ENCODE measurements at regions not wholly inside any gene's neighbourhood (a gene's known extent, or its start where the extent isn't known, plus 50 kb on each side); places are given as distances from the start of the nearest gene placed in this dataset.

DNA sequence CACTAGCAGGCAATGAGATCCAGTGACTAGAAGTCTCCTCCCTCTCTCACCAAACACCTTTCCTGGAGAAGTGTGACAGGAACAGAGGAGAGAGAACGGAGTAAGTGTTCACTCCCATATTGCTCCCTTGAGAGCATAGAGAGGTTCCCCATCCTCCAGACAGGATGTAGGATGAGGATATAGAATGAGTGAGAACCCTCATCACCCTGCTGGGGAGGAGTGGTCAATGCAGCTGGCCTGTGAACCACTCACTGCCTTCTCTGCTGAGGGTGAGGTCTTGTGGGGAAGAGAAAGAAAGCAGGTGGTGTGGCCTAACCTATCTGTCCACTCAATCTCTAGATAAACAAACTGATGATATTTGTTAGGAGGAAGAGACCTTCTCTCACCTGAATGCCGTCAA, 386.6 kb downstream of the PCDH20 start:
- no peak for DNase-seq
- H3K9me3 Mint-ChIP-seq (ENCODE audit: low read depth, unreplicated experiment): peaks cover 3% of the 10 kb centered on the region
- no peak overlapping the region for H3K4me3 Mint-ChIP-seq (ENCODE audit: low read depth, unreplicated experiment)
- no peak overlapping the region for H3K27ac Mint-ChIP-seq (ENCODE audit: unreplicated experiment)
- H3K4me1 Mint-ChIP-seq (ENCODE audit: low read depth, unreplicated experiment): no peaks in the 10 kb centered on the region
- no peaks in the 10 kb centered on the region for H3K27me3 Mint-ChIP-seq (ENCODE audit: unreplicated experiment)
- H3K36me3 Mint-ChIP-seq (ENCODE audit: insufficient read depth, unreplicated experiment): no peaks in the 10 kb centered on the region
- intact Hi-C loops (cut with micrococcal nuclease; ENCODE audit: unreplicated experiment): no loop called here
- no TSS peak for BruUV-seq (replicated peaks)
- no peak for TF ChIP-seq CTCF (IDR thresholded peaks at IDR 0.05; ENCODE audit: unreplicated experiment)
- CTCF ChIA-PET: no interaction called here

DNA sequence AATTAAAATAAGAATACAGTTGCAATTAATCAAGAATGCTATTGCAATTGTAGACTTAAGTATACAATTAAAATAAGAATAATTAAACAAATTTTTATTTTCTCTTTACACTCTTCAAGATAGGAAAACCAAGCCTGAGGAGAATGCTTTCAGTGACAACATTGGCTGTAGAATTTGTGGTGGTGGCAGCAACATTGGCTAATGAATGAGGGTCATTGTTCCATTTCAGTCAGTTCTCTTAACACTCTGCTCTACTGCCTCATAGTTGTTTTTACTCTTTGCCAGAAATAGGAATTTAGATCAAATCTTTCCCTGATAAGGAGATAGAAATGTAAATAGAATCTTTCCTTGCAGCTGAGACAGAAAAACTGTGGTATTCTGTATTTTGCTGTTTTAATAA, 391.6 kb downstream of the PCDH20 start:
- no TSS peak for BruUV-seq (replicated peaks)
- CTCF ChIA-PET: no interaction called here
- intact Hi-C loops (cut with micrococcal nuclease; ENCODE audit: unreplicated experiment): no loop called here

DNA sequence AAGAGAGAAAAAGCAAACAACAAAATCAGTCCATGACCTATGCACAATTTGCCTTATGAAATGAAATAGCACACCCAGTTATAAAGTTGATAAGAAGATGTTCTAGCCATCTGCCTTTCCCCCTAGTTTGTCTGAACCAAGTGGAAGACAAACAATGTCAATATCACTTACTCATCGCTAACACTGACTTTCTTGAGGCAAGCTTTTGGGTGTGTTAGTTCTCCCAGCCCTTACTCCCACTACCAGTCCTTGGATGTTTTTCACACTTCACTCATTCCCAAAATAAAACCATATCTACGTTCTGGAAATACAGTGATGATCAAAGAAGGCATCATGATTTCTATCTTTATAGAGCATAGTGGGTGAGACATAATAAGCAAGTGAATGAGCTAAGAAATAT, 393.8 kb downstream of the PCDH20 start:
- Mint-ChIP-seq H3K4me1 (ENCODE audit: low read depth, unreplicated experiment) (no peaks in the 10 kb centered on the region), H3K9me3 (ENCODE audit: low read depth, unreplicated experiment) (peaks cover 3% of the 10 kb centered on the region), H3K4me3 (ENCODE audit: low read depth, unreplicated experiment) (no peak overlapping the region), H3K27ac (ENCODE audit: unreplicated experiment) (no peak overlapping the region), H3K27me3 (ENCODE audit: unreplicated experiment) (no peaks in the 10 kb centered on the region), H3K36me3 (ENCODE audit: insufficient read depth, unreplicated experiment) (no peaks in the 10 kb centered on the region)
- no TSS peak for BruUV-seq (replicated peaks)
- DNase-seq: no peak
- CTCF ChIA-PET: no interaction called here
- intact Hi-C loops (cut with micrococcal nuclease; ENCODE audit: unreplicated experiment): no loop called here
- no peak for TF ChIP-seq CTCF (IDR thresholded peaks at IDR 0.05; ENCODE audit: unreplicated experiment)

More for the DNA sequence above, 391.6 kb downstream of the PCDH20 start:
- H3K27me3 Mint-ChIP-seq (ENCODE audit: unreplicated experiment): no peaks in the 10 kb centered on the region
- H3K4me3 Mint-ChIP-seq (ENCODE audit: low read depth, unreplicated experiment): no peak overlapping the region
- H3K27ac Mint-ChIP-seq (ENCODE audit: unreplicated experiment): no peak overlapping the region
- TF ChIP-seq CTCF (IDR thresholded peaks at IDR 0.05; ENCODE audit: unreplicated experiment): no peak
- H3K4me1 Mint-ChIP-seq (ENCODE audit: low read depth, unreplicated experiment): no peaks in the 10 kb centered on the region
- no peaks in the 10 kb centered on the region for H3K36me3 Mint-ChIP-seq (ENCODE audit: insufficient read depth, unreplicated experiment)
- peaks cover 3% of the 10 kb centered on the region for H3K9me3 Mint-ChIP-seq (ENCODE audit: low read depth, unreplicated experiment)
- DNase-seq: no peak

- no TSS peak for BruUV-seq (replicated peaks)
- Mint-ChIP-seq H3K36me3 (ENCODE audit: insufficient read depth, unreplicated experiment) (no peaks in the 10 kb centered on the region), H3K27ac (ENCODE audit: unreplicated experiment) (no peak overlapping the region), H3K27me3 (ENCODE audit: unreplicated experiment) (no peaks in the 10 kb centered on the region), H3K4me3 (ENCODE audit: low read depth, unreplicated experiment) (no peak overlapping the region), H3K4me1 (ENCODE audit: low read depth, unreplicated experiment) (no peaks in the 10 kb centered on the region), H3K9me3 (ENCODE audit: low read depth, unreplicated experiment) (peaks cover 9% of the 10 kb centered on the region)
- TF ChIP-seq CTCF (IDR thresholded peaks at IDR 0.05; ENCODE audit: unreplicated experiment): no peak
- DNase-seq: no peak
- CTCF ChIA-PET: no interaction called here
- intact Hi-C loops (cut with micrococcal nuclease; ENCODE audit: unreplicated experiment): no loop called here
Measured at GRCh38 chr13:61013796-61014195, 401.9 kb downstream of the PCDH20 start.

DNA sequence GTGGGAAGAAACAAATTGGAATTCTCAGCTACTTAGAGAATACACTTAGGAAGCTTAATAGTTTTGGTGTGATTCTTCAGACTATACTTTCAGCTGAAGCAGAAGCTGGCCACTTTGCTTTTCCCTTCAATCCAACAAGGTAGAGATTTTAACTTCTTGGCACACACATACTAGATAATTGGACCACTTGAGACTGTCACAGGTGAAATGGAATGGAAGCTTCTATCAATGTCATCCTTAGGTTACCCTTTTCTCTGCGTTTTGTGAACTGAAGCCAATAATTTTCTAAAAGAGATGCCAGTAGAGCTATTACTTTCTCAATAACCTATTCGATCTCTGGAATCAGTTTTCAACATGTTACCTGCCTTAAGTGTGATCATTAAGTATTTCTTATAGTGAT, 405.3 kb downstream of the PCDH20 start:
- TF ChIP-seq CTCF (IDR thresholded peaks at IDR 0.05; ENCODE audit: unreplicated experiment): no peak
- intact Hi-C loops (cut with micrococcal nuclease; ENCODE audit: unreplicated experiment): no loop called here
- no peaks in the 10 kb centered on the region for H3K36me3 Mint-ChIP-seq (ENCODE audit: insufficient read depth, unreplicated experiment)
- no peak overlapping the region for H3K4me3 Mint-ChIP-seq (ENCODE audit: low read depth, unreplicated experiment)
- H3K4me1 Mint-ChIP-seq (ENCODE audit: low read depth, unreplicated experiment): no peaks in the 10 kb centered on the region
- no peak overlapping the region for H3K27ac Mint-ChIP-seq (ENCODE audit: unreplicated experiment)
- no peak for DNase-seq
- no peaks in the 10 kb centered on the region for H3K27me3 Mint-ChIP-seq (ENCODE audit: unreplicated experiment)
- CTCF ChIA-PET: no interaction called here
- peaks cover 12% of the 10 kb centered on the region for H3K9me3 Mint-ChIP-seq (ENCODE audit: low read depth, unreplicated experiment)
- no TSS peak for BruUV-seq (replicated peaks)

Data from Calu3 (cell line).